ENCODE measurements at regions not wholly inside any gene's neighbourhood (a gene's known extent, or its start where the extent isn't known, plus 50 kb on each side); places are given as distances from the start of the nearest gene placed in this dataset.
"Not testable (repeated sequence)": the region's sequence is repeated elsewhere in the genome, so short reads cannot be mapped to it uniquely, and the experiment has no call there.

DNA sequence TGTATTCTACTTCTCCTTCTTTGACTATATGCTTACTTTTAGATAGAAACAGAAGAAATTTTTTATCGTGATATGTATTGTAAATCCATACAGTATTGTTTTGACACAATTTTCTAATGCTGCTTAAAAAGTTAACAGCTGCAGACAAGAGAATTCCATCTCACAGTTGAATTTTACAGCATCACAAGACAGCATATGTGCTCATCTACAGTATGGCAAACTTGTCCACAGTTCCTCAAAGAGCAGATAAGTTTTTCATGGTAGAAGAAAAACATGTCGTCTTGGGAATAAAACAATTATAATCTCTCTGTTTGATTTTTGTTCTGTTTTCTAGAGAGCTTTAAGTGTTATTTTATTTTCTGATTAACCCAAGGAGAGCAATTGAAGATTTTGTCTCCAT lies 438.5 kb upstream of the NUDT12 start:
- Histone ChIP-seq H3K27me3 (ENCODE audit: insufficient read depth in 3 of 3, low read length in 2 of 3) (no peaks in the 10 kb centered on the region), H3K4me3 (no peak overlapping the region), H3K36me3 (ENCODE audit: insufficient read depth in 1 of 2, low read depth in 1 of 2) (no peaks in the 10 kb centered on the region), H3K4me1 (no peaks in the 10 kb centered on the region), H3K9me3 (no peaks in the 10 kb centered on the region), H3K27ac (no peak overlapping the region)
- intact Hi-C loops (cut with DNase I), result no loop called here
- ATAC-seq (no peak), DNase-seq (no peak)
- 58 to 63% (median 59%) methylated on average over 2 of the region's 2 CpGs for WGBS, 3 donors
- TF ChIP-seq, protein P1, sequence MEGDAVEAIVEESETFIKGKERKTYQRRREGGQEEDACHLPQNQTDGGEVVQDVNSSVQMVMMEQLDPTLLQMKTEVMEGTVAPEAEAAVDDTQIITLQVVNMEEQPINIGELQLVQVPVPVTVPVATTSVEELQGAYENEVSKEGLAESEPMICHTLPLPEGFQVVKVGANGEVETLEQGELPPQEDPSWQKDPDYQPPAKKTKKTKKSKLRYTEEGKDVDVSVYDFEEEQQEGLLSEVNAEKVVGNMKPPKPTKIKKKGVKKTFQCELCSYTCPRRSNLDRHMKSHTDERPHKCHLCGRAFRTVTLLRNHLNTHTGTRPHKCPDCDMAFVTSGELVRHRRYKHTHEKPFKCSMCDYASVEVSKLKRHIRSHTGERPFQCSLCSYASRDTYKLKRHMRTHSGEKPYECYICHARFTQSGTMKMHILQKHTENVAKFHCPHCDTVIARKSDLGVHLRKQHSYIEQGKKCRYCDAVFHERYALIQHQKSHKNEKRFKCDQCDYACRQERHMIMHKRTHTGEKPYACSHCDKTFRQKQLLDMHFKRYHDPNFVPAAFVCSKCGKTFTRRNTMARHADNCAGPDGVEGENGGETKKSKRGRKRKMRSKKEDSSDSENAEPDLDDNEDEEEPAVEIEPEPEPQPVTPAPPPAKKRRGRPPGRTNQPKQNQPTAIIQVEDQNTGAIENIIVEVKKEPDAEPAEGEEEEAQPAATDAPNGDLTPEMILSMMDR (IDR thresholded peaks at IDR 0.05), result no peak

DNA sequence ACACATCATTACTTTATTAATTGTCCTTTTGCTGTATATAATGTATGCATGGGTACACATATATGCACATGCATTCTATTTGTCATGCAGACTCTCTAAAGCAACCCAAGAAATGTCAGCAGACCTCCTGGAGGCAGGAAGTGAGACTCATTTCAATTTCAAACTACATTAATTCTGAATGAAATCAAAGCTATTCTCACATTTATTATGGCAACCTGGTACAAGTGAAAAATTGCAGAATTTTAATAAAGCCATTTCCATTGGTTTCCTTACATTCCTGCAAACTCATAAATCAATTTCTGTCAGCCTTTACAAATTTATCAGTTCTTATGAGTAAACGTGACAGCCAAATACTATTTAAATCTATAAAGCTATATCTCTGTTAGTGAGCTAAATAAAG lies 430.4 kb upstream of the NUDT12 start:
- Histone ChIP-seq H3K36me3 (ENCODE audit: insufficient read depth in 1 of 2, low read depth in 1 of 2) (no peaks in the 10 kb centered on the region), H3K27ac (no peak overlapping the region), H3K4me3 (no peak overlapping the region), H3K27me3 (ENCODE audit: insufficient read depth in 3 of 3, low read length in 2 of 3) (no peaks in the 10 kb centered on the region), H3K4me1 (no peaks in the 10 kb centered on the region), H3K9me3 (no peaks in the 10 kb centered on the region)
- DNase-seq (no peak), ATAC-seq (no peak)
- TF ChIP-seq, protein P1 (IDR thresholded peaks at IDR 0.05), result no peak
- intact Hi-C loops (cut with DNase I), result no loop called here
- 22 to 33% (median 25%) methylated on average over 1 of the region's 1 CpG for WGBS, 3 donors

DNA sequence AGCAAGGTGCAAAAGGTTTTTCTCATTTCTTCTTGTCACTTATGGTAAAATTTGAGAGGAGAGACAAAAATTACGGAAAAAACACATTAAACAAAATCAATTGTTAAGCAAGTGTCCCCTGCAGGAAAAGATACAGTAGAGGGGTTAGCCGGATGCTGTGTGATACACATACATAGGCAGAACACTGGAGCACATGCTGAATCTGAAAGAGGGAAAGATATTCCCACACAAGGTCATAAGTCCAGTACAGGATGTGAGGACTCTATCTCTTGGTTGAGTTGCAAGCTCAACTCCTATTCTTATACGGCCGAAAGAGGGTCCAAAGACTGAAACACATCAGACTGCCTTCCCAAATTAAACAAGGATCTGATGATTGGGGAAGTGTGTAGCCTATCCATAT lies 427.5 kb upstream of the NUDT12 start:
- TF ChIP-seq, protein P1 (IDR thresholded peaks at IDR 0.05), result no peak
- H3K27ac ChIP-seq, result no peak overlapping the region
- intact Hi-C loops (cut with DNase I), result no loop called here
- WGBS, 3 donors, result 79 to 89% (median 87%) methylated on average over 4 of the region's 4 CpGs
- DNase-seq (no peak), ATAC-seq (no peak)
- no peaks in the 10 kb centered on the region for H3K36me3 ChIP-seq (ENCODE audit: insufficient read depth in 1 of 2, low read depth in 1 of 2)
- H3K4me3 ChIP-seq, result no peak overlapping the region
- no peaks in the 10 kb centered on the region for H3K4me1 ChIP-seq
- H3K9me3 ChIP-seq, result no peaks in the 10 kb centered on the region
- no peaks in the 10 kb centered on the region for H3K27me3 ChIP-seq (ENCODE audit: insufficient read depth in 3 of 3, low read length in 2 of 3)

DNA sequence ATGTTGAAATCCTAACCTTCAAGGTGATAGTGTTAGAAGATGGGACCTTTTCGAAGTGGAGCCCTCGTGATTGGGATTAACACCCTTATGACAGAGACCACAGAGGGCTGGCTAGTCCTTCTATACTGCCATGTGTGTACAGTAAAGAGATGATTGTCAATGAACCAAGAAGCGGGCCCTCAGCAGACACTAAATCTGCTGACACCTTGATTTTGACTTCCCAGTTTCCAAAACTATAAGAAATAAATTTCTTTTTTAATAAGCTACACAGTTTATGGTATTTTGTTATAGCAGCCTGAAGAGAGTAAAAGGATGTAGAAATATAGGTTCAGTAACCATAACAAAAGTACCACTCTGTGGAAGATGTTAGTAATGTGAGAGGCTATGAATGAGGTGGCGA lies 419.0 kb upstream of the NUDT12 start:
- Histone ChIP-seq H3K36me3 (ENCODE audit: insufficient read depth in 1 of 2, low read depth in 1 of 2) (no peaks in the 10 kb centered on the region), H3K9me3 (no peaks in the 10 kb centered on the region), H3K4me3 (no peak overlapping the region), H3K4me1 (no peaks in the 10 kb centered on the region), H3K27ac (no peak overlapping the region), H3K27me3 (ENCODE audit: insufficient read depth in 3 of 3, low read length in 2 of 3) (no peaks in the 10 kb centered on the region)
- intact Hi-C loops (cut with DNase I), result no loop called here
- ATAC-seq (no peak), DNase-seq (no peak)
- 84 to 89% (median 87%) methylated on average over 4 of the region's 4 CpGs for WGBS, 3 donors
- TF ChIP-seq, protein P1 (IDR thresholded peaks at IDR 0.05), result no peak

DNA sequence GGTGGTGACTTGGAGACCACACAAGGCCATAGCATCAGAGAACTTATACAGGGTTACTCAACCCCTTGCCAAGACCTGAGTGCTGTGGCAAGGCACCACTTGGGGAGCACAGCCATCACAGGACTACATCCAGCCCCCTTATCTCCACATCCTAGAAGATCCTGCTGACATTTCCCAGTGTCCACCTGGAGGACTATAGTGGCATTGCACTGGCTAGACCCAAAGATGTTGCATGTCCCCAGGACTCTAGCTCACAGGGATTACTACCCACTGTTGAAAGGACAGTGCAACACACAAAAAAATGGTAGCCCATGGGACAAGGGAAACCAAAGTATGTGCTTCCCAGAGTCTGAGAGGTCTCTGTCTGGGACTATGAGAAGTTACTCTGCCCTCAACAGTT lies 411.1 kb upstream of the NUDT12 start:
- no peak for ATAC-seq
- Histone ChIP-seq H3K36me3 (ENCODE audit: insufficient read depth in 1 of 2, low read depth in 1 of 2) (no peaks in the 10 kb centered on the region), H3K4me1 (no peaks in the 10 kb centered on the region), H3K9me3 (no peaks in the 10 kb centered on the region), H3K27ac (no peak overlapping the region), H3K27me3 (ENCODE audit: insufficient read depth in 3 of 3, low read length in 2 of 3) (no peaks in the 10 kb centered on the region), H3K4me3 (no peak overlapping the region)
- intact Hi-C loops (cut with DNase I), result no loop called here
- DNase-seq, result no peak
- TF ChIP-seq, protein P1 (IDR thresholded peaks at IDR 0.05), result no peak

DNA sequence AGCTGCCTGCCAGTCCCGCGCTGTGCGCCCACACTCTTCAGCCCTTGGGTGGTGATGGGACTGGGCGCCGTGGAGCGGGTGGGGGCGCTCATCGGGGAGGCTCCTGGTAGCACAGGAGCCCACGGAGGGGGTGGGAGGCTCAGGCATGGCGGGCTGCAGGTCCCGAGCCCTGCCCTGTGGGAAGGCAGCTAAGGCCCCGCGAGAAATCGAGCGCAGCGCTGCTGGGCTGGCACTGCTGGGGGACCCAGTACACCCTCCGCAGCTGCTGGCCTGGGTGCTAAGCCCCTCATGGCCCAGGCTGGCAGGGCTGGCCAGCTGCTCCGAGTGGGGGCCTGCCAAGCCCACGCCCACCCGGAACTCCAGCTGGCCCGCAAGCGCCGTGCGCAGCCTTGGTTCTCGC lies 403.7 kb upstream of the NUDT12 start:
- DNase-seq; H3K36me3 ChIP-seq (ENCODE audit: insufficient read depth in 1 of 2, low read depth in 1 of 2); ATAC-seq; H3K27me3 ChIP-seq (ENCODE audit: insufficient read depth in 3 of 3, low read length in 2 of 3); intact Hi-C loops (cut with DNase I); H3K4me1 ChIP-seq; H3K9me3 ChIP-seq; H3K4me3 ChIP-seq; H3K27ac ChIP-seq: not testable (repeated sequence)
- WGBS, 3 donors, result 95 to 98% (median 96%) methylated on average over 21 to 25 of the region's 25 CpGs
